HL-60 (cell line): ENCODE measurements at regions not wholly inside any gene's neighbourhood (a gene's known extent, or its start where the extent isn't known, plus 50 kb on each side); places are given as distances from the start of the nearest gene placed in this dataset.

Source experiments
- POLR2AphosphoS5 ChIP-seq: IDR thresholded peaks from 2 replicates; pipeline ENCODE4 v1.6.1; 2012; ENCODE audit warnings: low read depth
- TF ChIP-seq, protein P1 (sequence below): IDR thresholded peaks from one replicate; pipeline ENCODE4 v1.5.1; 2011; ENCODE audit warnings: low read length, control low read depth, inconsistent platforms; ENCODE audit not compliant: insufficient read depth
- TF ChIP-seq, protein P2 (sequence below): IDR thresholded peaks from 2 replicates; pipeline ENCODE4 v1.6.1; 2012; ENCODE audit warnings: low read depth; ENCODE audit not compliant: insufficient replicate concordance

DNA sequence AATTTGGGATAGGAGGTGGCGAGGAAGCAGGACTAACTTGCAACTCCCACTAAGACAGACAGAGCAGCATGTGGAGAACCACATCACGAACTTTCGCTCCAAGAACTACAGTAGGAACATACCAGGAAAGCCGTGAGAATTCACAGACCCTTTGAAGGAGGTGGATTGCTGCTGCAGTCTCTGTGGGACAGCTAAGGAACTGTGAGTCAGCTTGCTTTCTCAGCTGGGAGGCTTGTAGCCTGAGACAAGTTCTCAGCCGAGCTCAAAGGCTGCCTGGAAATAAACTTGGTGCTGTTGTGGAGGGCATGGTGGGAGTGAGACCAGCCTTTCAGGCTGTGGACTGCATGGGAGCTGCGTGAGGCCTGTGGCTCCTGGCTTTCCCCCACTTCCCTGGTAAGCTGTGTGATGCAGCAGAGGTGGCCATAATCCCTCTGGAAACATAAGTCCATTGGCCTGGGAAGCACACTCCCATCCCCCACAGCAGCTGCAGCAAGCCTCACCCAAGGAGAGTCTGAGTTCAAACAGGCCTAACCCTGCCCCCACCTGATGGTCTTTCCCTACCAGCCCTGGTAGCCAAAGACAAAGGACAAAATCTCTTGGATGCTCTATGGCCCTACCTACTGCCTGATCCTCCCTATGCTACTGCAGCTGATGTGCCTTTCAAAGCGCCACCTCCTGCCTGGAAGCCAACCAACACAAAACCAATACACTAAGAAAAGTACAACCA is 441.1 kb upstream of the HTR2A start:
- TF ChIP-seq, protein P1, sequence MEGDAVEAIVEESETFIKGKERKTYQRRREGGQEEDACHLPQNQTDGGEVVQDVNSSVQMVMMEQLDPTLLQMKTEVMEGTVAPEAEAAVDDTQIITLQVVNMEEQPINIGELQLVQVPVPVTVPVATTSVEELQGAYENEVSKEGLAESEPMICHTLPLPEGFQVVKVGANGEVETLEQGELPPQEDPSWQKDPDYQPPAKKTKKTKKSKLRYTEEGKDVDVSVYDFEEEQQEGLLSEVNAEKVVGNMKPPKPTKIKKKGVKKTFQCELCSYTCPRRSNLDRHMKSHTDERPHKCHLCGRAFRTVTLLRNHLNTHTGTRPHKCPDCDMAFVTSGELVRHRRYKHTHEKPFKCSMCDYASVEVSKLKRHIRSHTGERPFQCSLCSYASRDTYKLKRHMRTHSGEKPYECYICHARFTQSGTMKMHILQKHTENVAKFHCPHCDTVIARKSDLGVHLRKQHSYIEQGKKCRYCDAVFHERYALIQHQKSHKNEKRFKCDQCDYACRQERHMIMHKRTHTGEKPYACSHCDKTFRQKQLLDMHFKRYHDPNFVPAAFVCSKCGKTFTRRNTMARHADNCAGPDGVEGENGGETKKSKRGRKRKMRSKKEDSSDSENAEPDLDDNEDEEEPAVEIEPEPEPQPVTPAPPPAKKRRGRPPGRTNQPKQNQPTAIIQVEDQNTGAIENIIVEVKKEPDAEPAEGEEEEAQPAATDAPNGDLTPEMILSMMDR: no peak
- TF ChIP-seq POLR2AphosphoS5: no peak
- TF ChIP-seq, protein P2, sequence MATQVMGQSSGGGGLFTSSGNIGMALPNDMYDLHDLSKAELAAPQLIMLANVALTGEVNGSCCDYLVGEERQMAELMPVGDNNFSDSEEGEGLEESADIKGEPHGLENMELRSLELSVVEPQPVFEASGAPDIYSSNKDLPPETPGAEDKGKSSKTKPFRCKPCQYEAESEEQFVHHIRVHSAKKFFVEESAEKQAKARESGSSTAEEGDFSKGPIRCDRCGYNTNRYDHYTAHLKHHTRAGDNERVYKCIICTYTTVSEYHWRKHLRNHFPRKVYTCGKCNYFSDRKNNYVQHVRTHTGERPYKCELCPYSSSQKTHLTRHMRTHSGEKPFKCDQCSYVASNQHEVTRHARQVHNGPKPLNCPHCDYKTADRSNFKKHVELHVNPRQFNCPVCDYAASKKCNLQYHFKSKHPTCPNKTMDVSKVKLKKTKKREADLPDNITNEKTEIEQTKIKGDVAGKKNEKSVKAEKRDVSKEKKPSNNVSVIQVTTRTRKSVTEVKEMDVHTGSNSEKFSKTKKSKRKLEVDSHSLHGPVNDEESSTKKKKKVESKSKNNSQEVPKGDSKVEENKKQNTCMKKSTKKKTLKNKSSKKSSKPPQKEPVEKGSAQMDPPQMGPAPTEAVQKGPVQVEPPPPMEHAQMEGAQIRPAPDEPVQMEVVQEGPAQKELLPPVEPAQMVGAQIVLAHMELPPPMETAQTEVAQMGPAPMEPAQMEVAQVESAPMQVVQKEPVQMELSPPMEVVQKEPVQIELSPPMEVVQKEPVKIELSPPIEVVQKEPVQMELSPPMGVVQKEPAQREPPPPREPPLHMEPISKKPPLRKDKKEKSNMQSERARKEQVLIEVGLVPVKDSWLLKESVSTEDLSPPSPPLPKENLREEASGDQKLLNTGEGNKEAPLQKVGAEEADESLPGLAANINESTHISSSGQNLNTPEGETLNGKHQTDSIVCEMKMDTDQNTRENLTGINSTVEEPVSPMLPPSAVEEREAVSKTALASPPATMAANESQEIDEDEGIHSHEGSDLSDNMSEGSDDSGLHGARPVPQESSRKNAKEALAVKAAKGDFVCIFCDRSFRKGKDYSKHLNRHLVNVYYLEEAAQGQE: no peak
